ENCODE measurements at regions not wholly inside any gene's neighbourhood (a gene's known extent, or its start where the extent isn't known, plus 50 kb on each side); places are given as distances from the start of the nearest gene placed in this dataset.

- DNase-seq (ENCODE audit: low spot score) = no peak
Observed at GRCh38 chr6:56407883-56408410, 160.6 kb upstream of the COL21A1 start.

GRCh38 chr6:56406276-56407269 lies 159.2 kb upstream of the COL21A1 start:
- no peak for DNase-seq (ENCODE audit: low spot score)

- DNase-seq (ENCODE audit: low spot score) = no peak
Observed at GRCh38 chr6:56404599-56404998, 157.2 kb upstream of the COL21A1 start.

GRCh38 chr6:56403745-56404144 lies 156.4 kb upstream of the COL21A1 start:
- DNase-seq (ENCODE audit: low spot score) = no peak

GRCh38 chr6:56401477-56402070 lies 154.2 kb upstream of the COL21A1 start:
- no peak for DNase-seq (ENCODE audit: low spot score)

DNA sequence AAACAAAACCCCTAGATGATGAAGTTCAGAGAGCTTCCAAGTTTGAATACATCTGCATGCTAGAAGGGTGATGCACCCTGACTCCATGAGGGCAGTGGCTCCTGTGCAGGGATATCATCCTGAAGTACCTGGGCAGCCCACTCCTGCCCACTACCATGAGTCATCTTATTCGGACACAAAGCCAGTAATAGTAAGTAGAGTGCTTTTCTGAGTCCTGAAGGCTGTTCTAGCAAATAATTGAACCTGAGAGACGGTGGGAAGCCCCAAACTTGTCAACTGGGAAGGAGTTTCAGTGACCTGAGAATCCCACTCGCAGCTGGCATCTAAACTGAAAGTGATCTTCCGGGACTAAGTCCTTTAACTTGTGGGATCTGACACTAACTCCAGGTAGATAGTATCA lies 152.9 kb upstream of the COL21A1 start:
- DNase-seq (ENCODE audit: low spot score) = no peak

DNA sequence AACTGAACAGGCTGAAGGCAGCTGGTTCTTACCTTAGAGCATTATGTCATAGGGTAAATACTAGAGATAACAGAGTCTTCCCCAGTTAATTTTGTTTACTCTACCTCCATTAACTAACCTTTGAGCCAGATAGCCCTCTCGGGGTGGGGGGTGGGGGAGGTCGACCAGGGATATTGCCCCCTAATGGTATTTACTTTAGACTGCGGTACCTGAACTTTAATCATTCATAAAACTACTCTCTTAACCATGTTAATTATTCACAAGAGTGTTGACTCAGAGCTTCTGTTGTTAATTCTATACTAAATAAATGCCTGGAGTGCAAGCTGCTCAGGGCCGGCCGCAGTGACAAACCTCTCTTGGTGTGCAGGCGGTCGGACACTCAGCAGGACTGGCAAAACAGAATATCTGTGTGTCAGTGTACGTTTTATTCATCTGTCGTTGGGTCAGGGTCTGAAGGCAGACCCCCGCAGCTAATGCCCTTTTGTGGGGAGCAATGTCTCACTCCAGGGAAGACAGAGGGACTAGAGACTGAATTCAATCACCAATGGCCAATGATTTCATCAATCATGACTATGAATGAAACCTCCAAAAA lies 152.4 kb upstream of the COL21A1 start:
- DNase-seq (ENCODE audit: low spot score) = no peak

DNA sequence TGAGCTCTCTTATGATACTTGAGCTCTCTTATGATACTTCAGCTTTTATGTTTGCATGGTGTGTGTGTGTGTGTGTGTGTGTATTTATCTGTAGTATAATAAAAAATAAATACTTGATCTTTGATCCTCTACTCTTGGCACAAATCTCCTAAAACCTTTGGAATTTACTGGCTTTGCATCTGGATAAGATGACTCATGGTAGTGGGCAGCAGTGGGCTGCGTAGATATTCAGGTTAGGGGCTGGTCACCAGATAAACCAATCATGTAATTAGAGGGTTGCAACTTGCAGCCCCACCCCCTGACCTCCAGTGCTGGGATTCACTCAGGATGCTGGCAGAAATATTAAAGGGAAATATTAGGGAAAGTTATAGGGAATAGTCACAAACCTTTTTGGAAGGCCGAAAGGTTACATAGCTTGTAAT lies 151.9 kb upstream of the COL21A1 start:
- no peak for DNase-seq (ENCODE audit: low spot score)

DNA sequence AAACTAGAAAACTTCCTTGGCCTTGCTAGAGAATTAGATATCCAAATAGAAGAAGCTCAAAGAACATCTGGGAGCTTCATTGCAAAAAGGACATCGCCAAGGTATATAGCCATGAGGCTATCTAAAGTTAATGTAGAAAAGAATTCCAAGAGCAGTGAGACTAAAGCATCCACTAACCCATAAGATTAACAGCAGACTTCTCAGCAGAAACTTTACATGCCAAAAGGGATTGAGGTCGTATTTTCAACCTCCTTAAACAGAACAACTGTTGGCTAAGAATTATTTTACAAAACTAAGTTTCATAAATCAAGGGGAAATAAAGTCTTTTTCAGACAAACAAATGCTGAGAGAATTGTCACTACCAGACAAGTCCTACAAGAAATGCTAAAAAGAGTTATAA lies 149.1 kb upstream of the COL21A1 start:
- DNase-seq (ENCODE audit: low spot score) = no peak

- DNase-seq (ENCODE audit: low spot score) = no peak
Observed at GRCh38 chr6:56393615-56394612, 146.5 kb upstream of the COL21A1 start.

DNA sequence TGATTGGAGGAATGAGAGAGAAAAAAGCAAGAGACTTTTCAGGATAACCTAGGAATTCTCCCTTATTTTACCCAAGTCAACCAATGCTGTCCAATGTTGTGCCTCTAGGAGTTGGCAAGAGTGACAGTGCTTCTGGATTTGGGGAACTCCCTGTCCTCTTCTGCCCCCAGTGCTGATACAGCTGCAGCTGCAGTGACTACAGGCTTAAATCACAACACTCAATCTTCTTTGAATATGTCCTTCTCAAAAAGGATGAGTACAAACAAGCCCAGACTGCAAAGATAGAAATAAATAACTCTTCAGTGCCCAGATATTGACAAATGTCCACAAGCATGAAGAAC lies 141.0 kb upstream of the COL21A1 start:
- no peak for DNase-seq (ENCODE audit: low spot score)

- no peak for DNase-seq (ENCODE audit: low spot score)
Observed at GRCh38 chr6:56387621-56388414, 140.4 kb upstream of the COL21A1 start.

DNA sequence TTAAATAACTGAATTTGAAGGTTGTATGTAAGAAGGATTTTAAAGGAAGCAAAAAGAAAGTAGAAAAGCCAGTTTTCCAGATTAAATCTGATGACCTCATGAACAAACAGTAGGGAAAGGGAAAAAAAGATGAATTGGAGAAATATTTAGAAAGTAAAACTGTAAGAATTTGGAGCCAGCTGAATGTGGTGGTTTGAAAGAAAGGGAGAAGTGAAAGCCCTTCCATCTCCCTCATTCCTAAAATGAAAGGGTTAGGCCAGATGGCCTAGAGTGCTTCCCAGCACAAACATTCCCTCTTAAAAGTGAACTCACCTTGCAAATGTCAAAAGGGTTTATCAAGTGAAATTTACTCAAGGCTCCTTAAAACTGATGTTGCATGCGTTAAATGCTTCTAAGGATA lies 139.3 kb upstream of the COL21A1 start:
- DNase-seq (ENCODE audit: low spot score) = no peak

DNA sequence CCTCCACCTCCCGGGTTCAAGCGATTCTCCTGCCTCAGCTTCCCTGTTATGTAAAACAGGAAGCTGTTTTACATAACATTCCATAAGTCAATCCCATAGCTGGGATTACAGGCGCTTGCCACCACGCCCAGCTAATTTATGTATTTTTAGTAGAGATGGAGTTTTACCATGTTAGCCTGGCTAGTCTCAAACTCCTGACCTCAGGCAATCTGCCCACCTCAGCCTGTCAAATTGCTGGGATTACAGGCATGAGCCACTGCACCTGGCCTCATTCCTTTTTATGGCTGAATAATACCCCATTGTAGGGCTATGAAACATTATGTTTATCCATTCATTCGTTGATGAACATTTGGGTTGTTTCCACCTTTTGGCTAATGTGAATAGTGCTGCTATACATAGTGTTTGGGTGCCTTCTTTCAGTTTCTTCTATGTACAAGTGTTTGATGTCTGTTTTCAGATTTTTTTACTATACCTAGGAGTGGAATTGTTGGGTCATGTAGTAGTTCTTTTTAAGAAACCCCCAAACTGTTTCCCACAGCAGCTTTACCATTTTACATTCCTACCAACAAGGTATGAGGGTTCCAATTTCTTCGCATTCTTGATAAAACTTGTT lies 138.7 kb upstream of the COL21A1 start:
- DNase-seq (ENCODE audit: low spot score) = no peak

DNA sequence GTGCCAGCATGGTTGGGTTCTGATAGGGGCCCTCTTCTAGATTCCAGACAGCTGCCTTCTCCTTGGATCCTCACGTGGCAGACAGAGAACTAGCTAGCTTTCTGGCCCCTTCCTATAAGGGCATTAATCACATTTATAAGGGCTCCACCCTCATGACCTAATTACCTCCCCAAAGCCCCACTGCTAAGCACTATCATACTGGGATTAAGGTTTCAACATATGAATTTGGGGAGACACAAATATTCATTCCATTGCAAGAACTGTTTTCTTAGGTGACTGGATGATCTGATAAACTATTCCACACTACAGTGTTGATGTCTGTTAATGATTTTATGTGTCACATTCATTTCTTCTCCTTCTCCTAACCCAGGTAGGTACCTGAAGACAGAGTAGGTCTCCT lies 135.8 kb upstream of the COL21A1 start:
- no peak for DNase-seq (ENCODE audit: low spot score)

DNA sequence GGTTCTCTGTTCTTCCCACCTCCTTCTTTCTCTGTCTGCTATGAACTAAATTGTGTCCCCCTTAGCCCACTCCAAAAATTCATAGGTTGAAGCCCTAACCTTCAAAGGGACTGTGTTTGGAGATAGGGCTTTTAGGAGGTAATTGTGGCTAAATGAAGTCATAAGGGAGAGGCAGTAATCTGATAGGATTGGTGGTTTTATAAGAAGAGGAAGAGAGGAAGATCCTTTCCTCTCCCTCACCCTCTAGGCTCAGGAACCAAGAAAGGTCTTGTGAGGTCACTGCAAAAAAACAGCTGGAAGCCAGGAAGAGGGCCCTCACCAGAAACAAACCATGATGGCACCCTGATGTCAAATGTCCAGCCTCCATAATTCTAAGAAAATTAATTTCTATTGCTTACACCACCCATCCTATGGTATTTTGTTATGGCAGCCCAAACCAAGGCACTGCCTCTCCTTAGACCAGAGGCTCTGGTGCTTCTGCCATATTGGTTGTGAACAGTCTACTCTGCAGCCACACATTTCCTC lies 135.1 kb upstream of the COL21A1 start:
- no peak for DNase-seq (ENCODE audit: low spot score)

DNA sequence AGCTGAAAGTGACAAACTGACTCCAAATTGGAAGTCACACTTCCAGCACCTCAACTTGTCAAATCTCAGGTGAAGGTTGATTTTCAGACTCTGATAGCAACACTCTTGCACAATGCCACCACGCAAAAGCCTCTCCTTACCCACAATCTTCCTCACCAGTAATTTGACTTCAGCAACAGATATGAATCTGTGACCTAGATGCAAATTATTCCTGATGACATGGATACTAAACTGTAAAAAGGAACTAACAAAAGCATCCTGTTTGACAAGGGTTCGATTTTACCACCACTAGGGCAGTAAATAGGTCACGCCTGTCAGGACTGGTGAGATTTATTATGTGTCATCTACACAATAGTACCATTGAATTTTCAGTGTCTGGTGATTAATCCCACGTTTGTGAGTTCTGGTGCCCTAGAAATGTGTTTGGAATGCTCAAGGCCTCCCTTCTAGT lies 134.4 kb upstream of the COL21A1 start:
- DNase-seq (ENCODE audit: low spot score) = no peak

GRCh38 chr6:56380476-56380875 lies 133.1 kb upstream of the COL21A1 start:
- no peak for DNase-seq (ENCODE audit: low spot score)

DNA sequence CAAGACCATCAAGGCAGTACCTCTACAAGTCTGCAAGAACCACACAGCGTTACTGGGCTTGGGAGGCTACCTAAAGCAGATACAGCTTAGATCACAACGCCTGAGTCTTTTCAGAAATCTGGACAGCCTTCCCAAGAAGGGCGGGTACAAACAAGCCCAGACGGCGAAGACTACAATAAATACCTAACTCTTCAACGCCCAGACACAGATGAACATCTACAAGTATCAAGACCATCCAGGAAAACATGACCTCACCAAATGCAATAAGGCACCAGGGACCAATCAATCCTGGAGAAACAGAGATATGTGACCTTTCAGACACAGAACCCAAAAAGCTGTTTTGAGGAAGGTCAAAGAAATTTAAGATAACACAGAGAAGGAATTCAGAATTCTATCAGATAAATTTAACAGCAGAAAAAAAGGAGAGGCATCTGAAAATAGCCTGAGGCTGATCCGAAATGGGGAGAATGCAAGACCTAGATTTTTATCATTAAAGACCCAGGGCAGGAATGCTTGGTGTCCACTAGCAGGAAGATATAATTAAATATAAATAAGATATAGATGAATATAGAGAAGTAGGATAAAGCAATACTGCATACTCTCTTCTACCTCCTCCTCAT lies 131.7 kb upstream of the COL21A1 start:
- DNase-seq (ENCODE audit: low spot score) = no peak

DNA sequence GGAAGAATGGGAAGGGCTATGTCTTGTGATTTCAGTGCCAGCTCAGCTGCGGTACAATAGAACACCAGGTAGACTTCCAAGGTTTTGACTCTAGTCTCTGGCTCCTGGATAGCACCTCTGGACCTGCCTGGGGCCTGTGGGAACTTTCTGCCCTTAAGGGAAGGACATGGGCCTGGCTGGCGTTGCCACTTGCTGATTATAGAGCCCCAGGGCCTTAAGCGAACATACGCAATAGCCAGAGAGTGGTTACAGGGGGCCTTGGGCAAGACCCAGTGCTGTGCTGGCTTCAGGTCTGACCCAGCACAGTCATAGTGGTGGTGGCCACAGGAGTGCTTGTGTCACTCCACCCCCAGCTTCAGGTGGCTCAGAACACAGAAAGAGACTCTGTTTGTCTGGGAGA lies 131.1 kb upstream of the COL21A1 start:
- DNase-seq (ENCODE audit: low spot score) = no peak
